ENCODE measurements at regions not wholly inside any gene's neighbourhood (a gene's known extent, or its start where the extent isn't known, plus 50 kb on each side); places are given as distances from the start of the nearest gene placed in this dataset.
"Not testable (repeated sequence)": the region's sequence is repeated elsewhere in the genome, so short reads cannot be mapped to it uniquely, and the experiment has no call there.

GRCh38 chr5:28691526-28691925, 1653.1 kb upstream of the CDH9 start:
- H3K4me1 Mint-ChIP-seq, result no peaks in the 10 kb centered on the region
- no peaks in the 10 kb centered on the region for H3K27me3 Mint-ChIP-seq
- ATAC-seq (no peak), DNase-seq (no peak)
- no peaks in the 10 kb centered on the region for H3K36me3 Mint-ChIP-seq
- POLR2A ChIA-PET, result no interaction called here
- no peak overlapping the region for H3K27ac Mint-ChIP-seq
- no peak overlapping the region for H3K4me3 Mint-ChIP-seq
- H3K9me3 Mint-ChIP-seq, result peaks cover 0 to 10% (median 4%) of the 10 kb centered on the region in 9 donors

GRCh38 chr5:28685794-28686193, 1647.4 kb upstream of the CDH9 start:
- POLR2A ChIA-PET, result no interaction called here
- Mint-ChIP-seq H3K36me3 (no peaks in the 10 kb centered on the region), H3K4me1 (no peaks in the 10 kb centered on the region), H3K4me3 (no peak overlapping the region), H3K27me3 (no peaks in the 10 kb centered on the region), H3K9me3 (peaks cover 0 to 23% (median 9%) of the 10 kb centered on the region in 9 donors), H3K27ac (no peak overlapping the region)
- DNase-seq (no peak), ATAC-seq (no peak)

GRCh38 chr5:28678899-28679298, 1640.5 kb upstream of the CDH9 start:
- DNase-seq, result no peak
- POLR2A ChIA-PET, result no interaction called here
- Mint-ChIP-seq H3K4me1 (no peaks in the 10 kb centered on the region), H3K27me3 (no peaks in the 10 kb centered on the region), H3K36me3 (no peaks in the 10 kb centered on the region), H3K27ac (no peak overlapping the region), H3K9me3 (peaks cover under 1 to 15% (median 6%) of the 10 kb centered on the region in 9 donors), H3K4me3 (no peak overlapping the region)
- ATAC-seq, result no peak

GRCh38 chr5:28666110-28666509, 1627.7 kb upstream of the CDH9 start:
- POLR2A ChIA-PET, result no interaction called here
- DNase-seq (no peak), ATAC-seq (no peak)
- no peaks in the 10 kb centered on the region for H3K27me3 Mint-ChIP-seq
- H3K27ac Mint-ChIP-seq, result no peak overlapping the region
- no peak overlapping the region for H3K4me3 Mint-ChIP-seq
- H3K9me3 Mint-ChIP-seq, result peaks cover 0 to 42% (median 19%) of the 10 kb centered on the region in 9 donors
- no peaks in the 10 kb centered on the region for H3K4me1 Mint-ChIP-seq
- no peaks in the 10 kb centered on the region for H3K36me3 Mint-ChIP-seq

- H3K27ac Mint-ChIP-seq, result no peak overlapping the region
- H3K27me3 Mint-ChIP-seq, result no peaks in the 10 kb centered on the region
- no peak overlapping the region for H3K4me3 Mint-ChIP-seq
- no peaks in the 10 kb centered on the region for H3K4me1 Mint-ChIP-seq
- POLR2A ChIA-PET, result no interaction called here
- no peak for ATAC-seq
- DNase-seq, result no peak
- no peaks in the 10 kb centered on the region for H3K36me3 Mint-ChIP-seq
- H3K9me3 Mint-ChIP-seq, result peaks cover 4 to 32% (median 18%) of the 10 kb centered on the region in 9 donors
Measured at GRCh38 chr5:28648108-28648507, 1609.7 kb upstream of the CDH9 start.

GRCh38 chr5:28632607-28633006, 1594.2 kb upstream of the CDH9 start:
- POLR2A ChIA-PET, result no interaction called here
- no peak overlapping the region for H3K27ac Mint-ChIP-seq
- H3K4me3 Mint-ChIP-seq, result no peak overlapping the region
- ATAC-seq (no peak), DNase-seq (no peak)
- peaks cover 0 to 20% (median 8%) of the 10 kb centered on the region in 9 donors for H3K9me3 Mint-ChIP-seq
- no peaks in the 10 kb centered on the region for H3K4me1 Mint-ChIP-seq
- H3K27me3 Mint-ChIP-seq, result no peaks in the 10 kb centered on the region
- no peaks in the 10 kb centered on the region for H3K36me3 Mint-ChIP-seq

- Mint-ChIP-seq H3K4me1 (no peaks in the 10 kb centered on the region), H3K36me3 (peaks cover 0 to 4% (median 0%) of the 10 kb centered on the region in 3 donors), H3K27me3 (no peaks in the 10 kb centered on the region), H3K27ac (no peak overlapping the region), H3K9me3 (peaks cover 2 to 31% (median 12%) of the 10 kb centered on the region in 9 donors), H3K4me3 (no peak overlapping the region)
- no peak for ATAC-seq
- POLR2A ChIA-PET, result interaction anchor here (0.6 kb wide), 1 partner anchor 240 kb away, joined by 3 read pairs; no protein-coding TSS in a partner anchor
- DNase-seq, result no peak
Measured at GRCh38 chr5:28603869-28604268, 1565.5 kb upstream of the CDH9 start.

- DNase-seq (no peak), ATAC-seq (no peak)
- POLR2A ChIA-PET, result no interaction called here
- peaks cover 0 to 4% (median 0%) of the 10 kb centered on the region in 3 donors for H3K36me3 Mint-ChIP-seq
- no peak overlapping the region for H3K27ac Mint-ChIP-seq
- H3K27me3 Mint-ChIP-seq, result no peaks in the 10 kb centered on the region
- peaks cover 0 to 37% (median 8%) of the 10 kb centered on the region in 9 donors for H3K9me3 Mint-ChIP-seq
- no peaks in the 10 kb centered on the region for H3K4me1 Mint-ChIP-seq
- H3K4me3 Mint-ChIP-seq, result no peak overlapping the region
Measured at GRCh38 chr5:28602429-28602828, 1564.0 kb upstream of the CDH9 start.

GRCh38 chr5:28596707-28597106, 1558.3 kb upstream of the CDH9 start:
- H3K36me3 Mint-ChIP-seq, H3K4me3 Mint-ChIP-seq, DNase-seq, H3K27ac Mint-ChIP-seq, ATAC-seq, H3K4me1 Mint-ChIP-seq, H3K27me3 Mint-ChIP-seq, POLR2A ChIA-PET: not testable (repeated sequence)
- peaks cover 0 to 48% (median 14%) of the 10 kb centered on the region in 9 donors for H3K9me3 Mint-ChIP-seq

GRCh38 chr5:28580616-28581015, 1542.2 kb upstream of the CDH9 start:
- H3K27ac Mint-ChIP-seq, result no peak overlapping the region
- no peaks in the 10 kb centered on the region for H3K4me1 Mint-ChIP-seq
- H3K9me3 Mint-ChIP-seq, result peaks cover 10 to 55% (median 33%) of the 10 kb centered on the region in 9 donors

GRCh38 chr5:28576022-28576421, 1537.6 kb upstream of the CDH9 start:
- no peak overlapping the region for H3K4me3 Mint-ChIP-seq
- no peak overlapping the region for H3K27ac Mint-ChIP-seq
- DNase-seq (no peak), ATAC-seq (no peak)
- POLR2A ChIA-PET, result no interaction called here
- H3K27me3 Mint-ChIP-seq, result no peaks in the 10 kb centered on the region
- no peaks in the 10 kb centered on the region for H3K4me1 Mint-ChIP-seq
- no peaks in the 10 kb centered on the region for H3K36me3 Mint-ChIP-seq
- peaks cover 5 to 50% (median 29%) of the 10 kb centered on the region in 9 donors for H3K9me3 Mint-ChIP-seq

More at GRCh38 chr5:28580616-28581015, 1542.2 kb upstream of the CDH9 start:
- no peak for DNase-seq
- no peak for ATAC-seq
- Mint-ChIP-seq H3K27me3 (no peaks in the 10 kb centered on the region), H3K36me3 (no peaks in the 10 kb centered on the region), H3K4me3 (no peak overlapping the region)
- POLR2A ChIA-PET, result no interaction called here

- ATAC-seq (no peak), DNase-seq (no peak)
- Mint-ChIP-seq H3K4me1 (no peaks in the 10 kb centered on the region), H3K4me3 (no peak overlapping the region), H3K9me3 (peaks cover 4 to 50% (median 27%) of the 10 kb centered on the region in 9 donors), H3K27me3 (no peaks in the 10 kb centered on the region), H3K36me3 (no peaks in the 10 kb centered on the region), H3K27ac (no peak overlapping the region)
- POLR2A ChIA-PET, result no interaction called here
Measured at GRCh38 chr5:28575368-28575767, 1537.0 kb upstream of the CDH9 start.

- Mint-ChIP-seq H3K36me3 (no peaks in the 10 kb centered on the region), H3K9me3 (peaks cover 3 to 45% (median 26%) of the 10 kb centered on the region in 9 donors), H3K4me3 (no peak overlapping the region), H3K4me1 (no peaks in the 10 kb centered on the region), H3K27ac (no peak overlapping the region), H3K27me3 (no peaks in the 10 kb centered on the region)
- POLR2A ChIA-PET, result no interaction called here
- no peak for ATAC-seq
- no peak for DNase-seq
Measured at GRCh38 chr5:28574606-28575005, 1536.2 kb upstream of the CDH9 start.

- H3K4me1 Mint-ChIP-seq, result no peaks in the 10 kb centered on the region
- H3K4me3 Mint-ChIP-seq, result no peak overlapping the region
- H3K27me3 Mint-ChIP-seq, result no peaks in the 10 kb centered on the region
- ATAC-seq (no peak), DNase-seq (no peak)
- H3K9me3 Mint-ChIP-seq, result peaks cover 0 to 16% (median 8%) of the 10 kb centered on the region in 9 donors
- POLR2A ChIA-PET, result no interaction called here
- H3K27ac Mint-ChIP-seq, result no peak overlapping the region
- no peaks in the 10 kb centered on the region for H3K36me3 Mint-ChIP-seq
Measured at GRCh38 chr5:28567048-28567447, 1528.7 kb upstream of the CDH9 start.

Measured in naive thymus-derived CD8-positive, alpha-beta T cell (primary cell).